NOMO-1 treated with DMSO at 0.1 percent for 48 hours (cell line): ENCODE measurements at regions not wholly inside any gene's neighbourhood (a gene's known extent, or its start where the extent isn't known, plus 50 kb on each side); places are given as distances from the start of the nearest gene placed in this dataset.
"Not testable (repeated sequence)": the region's sequence is repeated elsewhere in the genome, so short reads cannot be mapped to it uniquely, and the experiment has no call there.

Source experiments
- DNase-seq: peaks from one replicate; lab custom pipeline; 2025; ENCODE audit not compliant: unreplicated experiment; lab: John Stamatoyannopoulos, UW

DNA sequence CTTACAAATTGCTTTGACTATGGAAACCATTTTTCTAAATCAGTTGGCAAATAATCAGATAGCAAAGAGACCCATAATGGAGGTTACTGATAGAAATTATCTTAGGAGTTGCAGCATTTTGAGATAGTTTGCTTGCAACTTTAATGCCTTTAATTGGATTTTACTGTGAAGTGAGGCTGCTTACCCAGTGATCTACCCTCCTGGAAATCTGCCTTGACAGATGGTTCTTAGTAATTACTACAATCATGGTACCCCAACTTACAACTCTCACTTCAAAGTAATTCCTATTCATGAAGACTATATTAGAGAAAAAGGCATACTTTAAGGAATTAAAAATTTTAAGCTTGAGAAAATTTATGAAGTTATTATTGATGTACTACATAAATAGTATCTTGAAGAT is 1288.6 kb upstream of the CDH2 start:
- no peak for DNase-seq

DNA sequence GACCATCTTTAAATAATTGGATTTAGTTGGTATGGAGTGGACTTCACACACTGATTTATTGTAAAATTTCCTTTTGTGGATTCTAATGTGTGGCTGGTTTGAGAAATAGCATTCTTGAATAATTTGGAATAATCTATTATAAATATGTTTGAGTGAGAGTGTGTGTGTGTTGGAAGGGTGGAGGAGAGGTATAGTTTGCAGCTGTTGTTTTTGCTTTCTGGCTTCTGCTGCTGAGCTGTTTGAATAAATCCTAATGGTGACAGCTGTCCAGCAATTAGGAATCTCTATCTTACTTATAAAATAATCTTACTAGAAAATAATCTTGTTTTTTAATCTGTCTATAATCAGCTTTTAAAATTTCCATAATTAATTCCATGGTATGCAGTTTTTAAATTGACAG is 1283.0 kb upstream of the CDH2 start:
- DNase-seq: no peak

DNA sequence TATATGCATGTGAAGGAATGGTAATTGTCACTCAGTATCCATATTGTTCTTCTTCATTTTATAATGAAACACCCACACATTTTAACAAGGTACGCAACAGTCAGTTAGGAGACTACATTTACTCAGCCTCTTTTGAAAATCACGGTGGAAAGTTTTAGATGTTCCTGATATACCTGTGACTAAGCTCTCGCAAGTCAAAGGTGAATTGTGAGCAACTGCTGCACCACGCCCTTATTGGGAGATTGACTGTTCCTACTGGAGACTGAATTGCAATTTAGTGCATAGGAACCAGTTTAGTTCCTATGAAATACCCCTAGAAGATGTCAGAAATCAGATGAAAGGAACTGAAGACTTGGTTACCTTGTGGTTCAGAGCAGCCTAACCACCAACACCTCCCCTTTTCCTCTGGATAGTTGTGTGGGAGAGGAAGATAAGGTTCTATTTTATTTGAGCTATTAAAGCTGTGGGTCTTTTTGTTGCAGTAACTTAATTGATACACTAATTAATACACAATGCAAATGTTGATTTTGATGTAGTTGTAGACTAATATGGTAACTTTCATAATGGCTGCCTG is 1280.5 kb upstream of the CDH2 start:
- DNase-seq: no peak

DNA sequence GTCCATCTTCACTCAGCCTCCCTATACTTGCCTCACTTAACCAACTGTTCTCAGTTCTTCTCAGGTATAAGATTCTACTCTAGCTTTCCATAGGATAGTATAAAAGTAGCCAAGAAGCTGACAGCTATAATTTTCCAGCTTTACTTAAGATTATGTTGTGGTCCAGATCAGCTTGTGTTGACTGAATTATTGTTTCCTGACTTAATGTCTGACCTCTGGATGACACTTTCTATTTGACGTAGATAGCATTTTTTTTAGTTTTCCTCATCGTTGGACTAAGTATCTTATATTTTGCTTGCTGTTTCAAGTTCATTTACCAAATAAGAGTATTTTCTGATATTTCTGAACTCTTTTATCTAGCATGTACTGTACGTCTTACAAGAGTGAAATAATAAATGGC is 1272.5 kb upstream of the CDH2 start:
- DNase-seq: no peak

DNA sequence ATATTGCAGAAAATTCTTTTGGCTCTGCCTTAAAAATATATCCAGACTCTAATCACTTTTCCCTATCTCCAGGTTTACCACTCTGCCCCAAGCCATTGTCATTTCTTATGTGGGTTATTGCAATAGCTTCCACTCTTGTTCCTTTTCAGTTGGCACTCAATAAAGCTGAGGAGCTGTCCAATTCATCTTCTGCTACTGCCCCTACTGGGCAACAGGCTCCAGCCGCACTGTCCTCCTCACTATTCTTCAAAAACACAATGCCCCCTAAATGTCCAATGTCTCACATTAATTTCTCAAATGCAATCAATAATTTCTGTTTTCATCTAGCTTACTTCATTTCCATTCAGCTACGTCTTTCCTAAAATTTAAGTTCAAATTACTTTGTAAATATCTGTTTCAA is 1262.5 kb upstream of the CDH2 start:
- DNase-seq: no peak

DNA sequence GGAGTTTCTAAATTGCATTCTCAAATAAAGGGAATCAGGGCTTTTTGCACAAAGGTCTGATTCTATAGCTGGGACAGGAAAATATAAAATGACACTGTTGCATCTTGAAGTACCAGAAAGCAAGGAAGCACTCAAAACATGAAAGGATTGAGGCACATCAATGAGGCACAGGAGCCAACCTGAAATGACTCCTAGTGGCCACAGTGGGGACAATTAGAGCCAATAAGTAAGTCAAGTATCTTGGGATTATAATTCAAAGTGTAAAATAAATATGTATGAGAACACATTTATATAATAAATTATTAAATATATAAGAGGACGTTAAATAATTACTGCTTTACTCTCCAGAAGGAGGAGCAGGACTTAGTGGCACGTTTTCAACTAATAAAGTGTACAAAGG is 1259.5 kb upstream of the CDH2 start:
- no peak for DNase-seq

DNA sequence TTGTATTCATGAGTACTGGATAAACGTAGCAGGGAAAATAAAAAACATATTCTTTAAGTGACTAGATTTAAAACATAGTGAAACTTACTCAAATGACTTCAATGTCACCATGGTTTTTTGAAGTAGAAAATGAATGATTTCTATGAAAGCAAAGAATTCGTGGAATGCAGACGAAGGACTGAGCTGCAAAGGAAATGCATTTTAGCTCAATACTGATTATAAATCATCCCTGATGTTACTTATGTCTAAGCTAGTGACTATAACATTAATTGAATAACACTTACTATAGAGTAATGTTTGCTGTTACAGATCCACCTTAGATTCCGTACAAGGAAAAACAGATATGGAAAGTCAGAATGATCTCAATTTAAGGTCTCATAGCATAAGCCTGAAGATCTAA is 1257.7 kb upstream of the CDH2 start:
- no peak for DNase-seq

DNA sequence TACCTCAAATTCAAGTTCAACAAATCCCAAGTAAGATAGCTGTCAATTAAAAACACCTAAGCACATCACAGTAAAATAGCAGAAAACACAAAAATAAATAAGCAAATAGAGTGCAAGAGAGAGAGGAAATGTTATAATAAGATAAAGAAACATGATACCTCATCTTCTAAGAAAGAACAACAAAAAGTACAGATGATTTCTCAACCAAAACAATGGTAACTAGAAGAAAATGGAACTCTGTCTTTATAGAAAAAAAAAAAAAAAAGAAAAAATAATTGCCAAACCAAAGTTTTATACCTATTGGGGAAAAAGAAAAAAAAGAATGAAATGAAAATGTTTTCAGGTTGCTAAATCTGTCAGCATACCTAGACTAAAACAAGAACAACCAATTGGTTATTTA is 1253.5 kb upstream of the CDH2 start:
- DNase-seq: no peak

DNA sequence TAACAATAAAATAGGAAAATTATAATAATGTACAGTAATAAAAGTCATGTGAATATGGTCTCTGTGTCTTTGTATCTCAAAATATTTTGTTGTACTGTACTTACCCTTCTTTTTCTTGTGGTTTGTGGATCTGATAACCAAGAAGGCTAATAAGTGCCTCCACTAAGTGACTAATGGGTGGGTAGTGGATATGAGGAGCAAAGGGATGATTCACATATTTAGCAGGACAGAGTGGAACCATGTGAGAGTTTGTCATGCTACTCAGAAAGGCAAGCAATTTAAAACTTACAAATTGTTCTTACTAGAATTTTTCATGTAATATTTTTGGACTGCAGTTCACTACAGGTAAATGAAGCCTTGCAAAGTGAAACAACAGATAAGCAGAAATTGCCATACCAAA is 1241.2 kb upstream of the CDH2 start:
- DNase-seq: no peak

DNA sequence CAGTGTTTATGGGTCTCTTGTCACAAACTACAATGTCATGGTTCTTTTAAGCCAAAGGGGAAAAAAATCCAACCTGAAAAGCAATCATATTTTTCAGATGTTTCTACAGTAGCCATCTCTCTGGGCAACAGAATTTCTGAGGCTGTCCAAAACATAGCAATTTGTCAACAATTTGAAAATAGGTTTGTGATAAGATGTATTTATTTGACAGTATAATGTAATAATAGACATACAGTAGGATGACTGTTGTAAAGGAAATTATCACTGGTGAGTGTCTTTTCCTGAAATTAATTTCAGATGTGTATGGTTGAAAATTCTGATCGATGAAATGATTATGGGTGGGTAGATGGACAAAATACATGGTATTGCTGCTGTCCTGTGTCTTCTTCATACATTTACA is 1230.1 kb upstream of the CDH2 start:
- DNase-seq: no peak

DNA sequence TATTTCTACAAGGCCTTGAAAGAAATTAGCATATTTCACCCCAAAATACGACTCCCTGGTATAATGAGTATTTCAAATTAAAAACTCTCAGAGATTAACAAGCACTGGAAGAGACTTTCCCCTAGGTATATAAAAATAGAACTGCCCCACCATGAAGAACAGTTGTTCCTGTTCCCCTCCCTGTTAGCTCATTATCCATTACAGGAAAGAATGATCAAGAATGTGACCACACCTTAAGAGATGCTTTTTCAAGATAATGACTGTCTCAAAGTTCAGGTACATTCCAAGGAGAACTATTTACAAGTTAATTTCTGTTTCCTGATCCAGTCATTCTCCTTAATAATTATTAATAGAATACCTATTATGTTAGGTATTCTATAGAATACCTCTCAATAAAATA is 1220.6 kb upstream of the CDH2 start:
- no peak for DNase-seq

DNA sequence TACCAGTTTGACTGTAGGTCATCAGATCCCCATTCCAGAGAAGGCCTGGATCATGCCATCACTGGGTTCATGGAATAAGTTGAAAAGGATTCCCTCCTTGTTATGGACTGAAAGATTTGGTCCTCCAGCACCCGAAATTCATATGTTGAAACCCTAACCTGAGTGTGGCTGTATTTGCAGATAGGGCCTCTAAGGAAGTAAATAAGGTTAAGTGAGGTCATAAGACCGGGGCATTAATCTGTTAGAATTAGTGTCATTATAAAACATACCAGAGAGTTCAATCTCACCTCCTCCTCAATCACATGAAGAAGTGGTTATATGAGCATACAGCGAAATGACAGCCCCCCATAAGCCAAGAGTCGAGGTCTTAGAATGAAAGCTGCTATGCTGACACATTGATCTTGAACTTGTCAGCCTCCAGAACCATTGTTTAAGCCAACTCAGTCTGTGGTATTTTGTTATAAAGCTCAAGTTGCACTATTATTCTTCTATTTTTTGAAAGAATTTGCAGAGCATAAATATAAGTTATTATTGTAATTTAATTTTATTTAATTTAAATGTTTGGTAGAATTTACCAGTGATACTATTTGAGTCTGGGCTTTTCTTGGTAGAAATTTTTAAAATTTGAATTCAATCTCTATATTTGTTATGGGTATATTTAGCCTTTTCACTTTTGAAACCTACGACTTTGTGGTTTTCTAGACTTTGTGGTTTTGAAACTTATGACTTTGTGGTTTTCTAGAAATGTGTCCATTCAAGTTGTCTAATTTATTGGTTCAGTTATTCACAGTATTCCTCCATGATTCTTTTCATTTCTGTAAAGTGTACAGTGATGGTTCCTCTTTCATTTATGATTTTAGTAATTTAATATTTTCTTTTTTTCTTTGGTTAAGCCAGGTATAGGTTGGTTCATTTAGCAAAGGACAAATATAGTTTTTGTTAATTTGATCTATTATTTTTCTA is 1206.7 kb upstream of the CDH2 start:
- peak; percentile 9 for DNase-seq

DNA sequence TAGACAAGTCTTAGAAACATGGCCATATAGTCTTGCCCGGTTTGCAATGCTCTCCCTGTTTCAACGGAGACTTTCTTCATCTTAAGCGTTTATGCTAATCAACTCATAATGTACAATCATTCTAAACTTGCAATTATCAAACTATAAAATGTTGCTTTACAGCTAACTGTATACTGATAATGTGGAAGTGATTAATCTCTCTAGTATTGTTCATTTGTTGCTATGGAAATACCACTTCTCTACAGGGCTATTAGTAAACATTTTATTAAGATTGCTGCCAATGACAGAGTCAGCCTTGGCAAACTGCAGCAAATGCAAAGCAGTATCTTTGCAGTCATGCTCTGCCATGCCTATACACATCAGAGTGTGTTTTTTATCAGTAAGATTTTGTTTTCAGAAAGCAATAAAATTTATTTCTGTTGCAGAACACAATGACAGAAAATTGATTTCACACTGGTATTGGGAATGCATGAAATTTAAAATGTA is 1201.8 kb upstream of the CDH2 start:
- DNase-seq: no peak

DNA sequence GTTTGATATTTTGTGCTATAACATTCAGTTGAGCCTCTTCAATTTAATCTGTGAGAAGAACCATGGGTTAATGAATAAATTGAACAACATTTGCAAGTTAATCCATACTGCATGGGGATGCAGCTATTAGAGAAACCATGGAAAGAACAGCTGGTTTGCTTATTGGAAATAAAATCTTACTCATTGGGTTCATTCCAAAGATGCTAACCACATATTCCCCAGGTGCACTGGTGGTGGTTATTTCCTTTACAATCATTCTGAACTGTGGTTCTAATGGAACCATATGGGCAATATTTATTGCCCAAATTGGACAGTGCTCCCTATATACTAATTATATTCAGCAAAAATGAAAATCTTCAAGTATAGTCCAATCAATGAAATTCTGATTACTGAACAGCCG is 1200.4 kb upstream of the CDH2 start:
- DNase-seq: no peak

DNA sequence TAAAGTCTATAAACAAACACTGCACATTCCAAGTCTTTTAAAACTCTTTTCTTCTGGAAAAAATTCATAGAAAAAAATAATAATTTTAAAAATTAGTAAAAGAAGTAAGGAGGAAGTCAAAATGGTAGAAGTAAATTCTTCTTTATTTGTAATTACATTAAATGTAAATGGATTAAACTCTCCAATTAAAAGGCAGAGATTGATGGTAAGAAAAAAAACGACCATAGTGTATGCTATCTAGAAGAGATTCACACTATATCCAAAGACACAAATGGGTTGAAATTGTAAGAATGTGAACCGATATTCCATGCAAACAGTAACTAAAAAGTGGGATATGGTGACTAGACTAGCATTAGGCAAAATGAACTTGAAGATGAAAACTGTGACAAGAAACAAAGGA is 1196.1 kb upstream of the CDH2 start:
- DNase-seq: no peak

DNA sequence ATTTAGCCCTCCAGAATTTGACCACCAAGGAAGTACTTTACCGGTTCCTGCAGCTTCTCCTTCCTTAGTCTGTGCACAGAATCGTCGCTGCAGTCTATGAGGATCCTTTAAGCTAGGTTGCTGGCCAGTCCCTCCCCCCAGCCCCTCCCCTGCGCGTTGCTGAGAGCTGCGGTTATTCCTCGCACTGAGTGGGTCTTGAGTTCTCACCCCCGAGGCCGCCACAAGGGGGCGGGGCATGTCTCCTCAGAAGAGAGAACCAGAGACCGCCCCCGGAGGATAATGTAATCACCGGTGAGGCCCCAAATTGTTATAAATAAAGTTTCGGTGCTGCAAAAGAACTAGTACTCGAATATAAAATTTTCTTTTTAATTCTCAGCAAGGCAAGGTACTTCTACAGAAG is 1184.9 kb upstream of the CDH2 start:
- DNase-seq: no peak

DNA sequence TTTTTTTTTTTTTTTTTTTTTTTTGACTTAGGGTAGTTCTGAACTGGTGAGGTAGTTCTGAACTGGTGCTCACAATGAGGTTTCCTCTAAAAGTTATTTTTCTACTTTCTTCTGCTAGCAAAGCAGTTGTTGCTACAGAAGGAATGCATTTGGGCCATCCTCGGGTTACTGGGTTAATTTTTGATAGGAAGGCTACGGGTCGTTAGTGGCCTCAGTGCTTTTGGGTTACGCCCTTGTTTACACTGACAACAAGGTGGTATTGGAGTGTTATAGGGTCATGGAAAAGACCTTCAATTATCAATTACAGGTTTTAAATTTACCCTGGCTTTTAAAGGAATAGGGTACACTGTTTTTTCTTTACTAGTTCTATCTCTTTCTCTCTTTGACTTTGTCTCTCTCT is 1183.7 kb upstream of the CDH2 start:
- not testable (repeated sequence) for DNase-seq

DNA sequence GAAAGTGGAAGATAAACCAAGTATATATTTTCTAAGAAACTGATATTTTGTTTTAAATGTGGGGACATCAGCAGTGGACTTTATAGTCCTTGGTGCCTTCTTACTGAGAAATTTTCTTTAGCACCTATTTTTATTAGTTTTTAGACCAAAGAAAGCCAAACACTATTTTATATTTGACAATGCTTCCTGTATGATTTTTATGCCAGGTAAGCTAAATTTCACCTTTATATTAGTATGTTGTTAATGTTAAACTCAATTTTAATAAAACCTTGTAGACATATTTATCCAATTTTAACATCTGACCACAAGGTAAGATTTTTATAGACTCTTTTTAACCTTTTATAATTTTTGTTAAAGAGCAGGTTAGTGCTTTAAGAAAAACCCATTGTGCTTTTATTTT is 1182.3 kb upstream of the CDH2 start:
- DNase-seq: not testable (repeated sequence)

DNA sequence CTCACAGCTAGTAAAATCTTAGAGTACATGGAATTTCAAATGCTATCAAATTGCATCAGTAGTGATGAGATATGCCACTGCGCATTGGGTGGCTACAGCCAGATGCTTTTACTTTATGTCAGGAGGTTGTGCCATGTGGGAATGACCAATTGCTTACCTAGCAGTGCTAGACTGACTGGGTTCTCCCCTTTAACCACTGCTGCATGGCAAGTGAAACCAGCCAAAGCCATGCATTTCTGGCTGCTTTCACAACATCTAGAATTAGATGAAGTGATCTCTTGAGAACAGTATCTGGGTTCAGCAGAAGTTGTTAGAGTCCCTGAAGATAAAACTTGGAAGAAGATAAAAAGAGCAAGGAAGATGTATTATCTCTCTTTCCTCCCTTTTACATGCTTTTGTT is 1174.2 kb upstream of the CDH2 start:
- no peak for DNase-seq

DNA sequence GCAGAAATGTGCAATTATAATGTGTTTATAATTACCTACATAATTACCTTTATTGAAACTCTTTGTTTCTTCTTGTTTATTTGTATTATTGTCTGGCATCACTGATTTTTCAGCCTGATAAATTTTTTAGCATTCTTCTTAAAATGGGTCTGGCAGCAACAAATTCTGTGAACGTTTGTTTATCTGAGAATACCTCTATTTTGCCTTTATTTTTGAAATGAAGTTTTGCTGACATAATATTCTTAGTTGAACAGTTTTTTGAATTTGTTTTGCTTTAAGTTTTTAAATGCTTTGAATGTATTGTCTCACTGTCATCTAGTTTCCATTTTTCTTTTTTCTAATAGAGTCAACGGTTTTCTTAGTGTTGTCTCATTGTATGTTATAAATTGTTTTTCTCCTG is 1152.0 kb upstream of the CDH2 start:
- no peak for DNase-seq

DNA sequence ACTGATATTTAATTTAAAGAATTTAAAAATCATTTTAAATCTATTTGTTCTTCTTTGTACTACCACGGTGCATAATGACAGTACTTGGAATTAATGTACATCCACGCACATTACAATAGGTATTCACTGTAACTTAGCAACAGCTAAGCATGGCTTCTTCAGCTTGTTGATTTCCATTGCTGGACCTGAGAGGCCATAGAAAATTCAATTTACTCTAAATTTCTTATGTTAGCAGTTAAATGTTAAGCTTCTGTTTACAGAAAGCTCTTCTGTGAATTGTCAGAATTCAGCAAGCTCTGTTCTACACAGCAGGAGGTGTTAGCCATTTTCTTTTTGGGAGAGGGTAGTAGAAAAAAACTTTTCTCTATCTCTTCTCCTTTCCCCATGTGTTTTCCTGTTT is 1149.3 kb upstream of the CDH2 start:
- no peak for DNase-seq

DNA sequence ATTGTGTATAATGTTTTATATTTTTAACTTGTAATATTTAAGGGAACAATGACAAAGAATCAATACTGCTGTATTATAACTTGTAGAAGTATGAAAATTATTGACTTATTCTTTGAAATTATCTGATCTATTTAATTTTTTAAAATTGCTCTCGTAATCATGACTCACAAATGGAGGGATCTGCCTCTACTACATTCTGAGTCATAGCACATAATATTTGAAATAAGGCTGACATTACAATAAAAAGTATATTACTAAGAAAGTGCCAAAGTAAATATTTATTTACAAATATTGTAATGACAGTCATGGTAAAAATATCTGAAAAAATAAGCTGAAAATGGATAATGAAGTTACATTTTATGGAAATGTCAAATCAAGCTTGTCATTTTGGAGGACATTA is 1144.6 kb upstream of the CDH2 start:
- DNase-seq: no peak

DNA sequence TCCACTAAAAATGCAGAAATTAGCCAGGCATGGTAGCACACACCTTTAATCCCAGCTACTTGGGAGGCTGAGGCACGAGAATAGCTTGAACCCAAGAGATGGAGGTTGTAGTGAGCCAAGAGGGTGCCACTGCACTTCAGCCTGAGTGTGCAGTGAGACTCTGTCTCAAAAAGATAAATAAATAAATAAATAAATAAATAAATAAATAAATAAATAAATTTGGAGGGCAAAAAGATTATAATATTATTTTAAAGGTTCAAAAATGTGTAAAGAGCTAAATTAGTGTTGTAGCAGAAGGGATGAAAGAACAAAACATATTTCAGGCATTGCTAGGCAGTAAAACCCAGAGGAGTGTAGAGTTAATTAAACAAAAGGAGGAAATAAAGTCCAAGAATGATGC is 1136.4 kb upstream of the CDH2 start:
- no peak for DNase-seq
